NCI-H510A (cell line): ENCODE measurements at regions not wholly inside any gene's neighbourhood (a gene's known extent, or its start where the extent isn't known, plus 50 kb on each side); places are given as distances from the start of the nearest gene placed in this dataset.
"Not testable (repeated sequence)": the region's sequence is repeated elsewhere in the genome, so short reads cannot be mapped to it uniquely, and the experiment has no call there.

ENCODE experiments used
- DNase-seq: peaks from one replicate; lab custom pipeline; 2025; lab: John Stamatoyannopoulos, UW

DNA sequence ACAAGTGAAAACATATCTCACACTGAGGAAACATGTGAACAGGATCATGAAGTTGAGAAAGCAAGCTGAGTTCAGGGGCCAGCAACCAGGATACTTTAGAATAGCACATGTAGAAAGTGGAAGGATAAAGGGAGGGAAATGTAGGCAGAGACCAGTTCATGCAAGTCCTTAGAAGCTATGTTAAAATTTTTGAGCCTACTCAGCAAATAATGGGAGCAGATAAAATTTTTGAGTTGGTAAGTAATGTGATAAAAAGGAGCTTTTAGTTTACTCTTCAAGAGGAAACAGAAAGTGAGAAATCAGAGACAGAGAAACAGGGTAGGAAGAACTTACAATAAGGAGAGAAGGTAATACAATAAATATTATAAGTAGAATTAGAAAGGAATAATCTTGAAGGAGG is 105.6 kb upstream of the ZBTB20 start:
- no peak for DNase-seq

DNA sequence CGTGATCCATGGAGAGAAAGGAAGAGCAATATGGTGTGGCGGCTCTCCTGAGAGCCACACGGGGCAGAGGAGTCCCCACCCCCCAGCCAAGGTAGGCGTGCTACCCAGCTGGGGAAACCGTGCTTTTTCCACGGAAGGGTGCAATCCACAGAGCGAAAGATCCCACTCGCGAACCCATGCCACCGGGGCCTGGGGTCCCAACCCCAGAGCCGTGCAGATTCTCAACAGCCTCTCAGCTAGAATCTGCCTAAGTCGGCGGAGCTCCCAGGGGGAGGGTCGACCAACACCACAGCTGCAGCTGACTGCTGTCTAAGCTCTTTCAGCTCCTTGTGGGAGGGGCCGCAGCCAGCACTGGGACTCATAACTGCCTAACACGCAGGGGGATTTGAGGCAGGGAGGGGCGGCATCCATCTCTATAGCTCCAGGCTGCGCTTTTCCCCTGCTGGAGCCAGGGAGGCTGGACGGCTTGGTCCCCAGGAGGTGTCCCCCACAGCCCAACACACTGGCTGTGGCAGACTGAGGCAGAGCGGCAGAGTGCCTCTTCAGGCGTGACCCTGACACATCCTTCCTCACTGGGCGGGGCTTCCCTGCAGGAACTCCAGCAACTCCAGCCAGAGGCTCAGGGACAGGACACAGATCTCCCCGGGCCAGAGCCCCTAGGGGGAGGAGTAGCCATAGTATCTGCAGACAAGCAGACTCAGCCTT is 107.6 kb upstream of the ZBTB20 start:
- DNase-seq = no peak

DNA sequence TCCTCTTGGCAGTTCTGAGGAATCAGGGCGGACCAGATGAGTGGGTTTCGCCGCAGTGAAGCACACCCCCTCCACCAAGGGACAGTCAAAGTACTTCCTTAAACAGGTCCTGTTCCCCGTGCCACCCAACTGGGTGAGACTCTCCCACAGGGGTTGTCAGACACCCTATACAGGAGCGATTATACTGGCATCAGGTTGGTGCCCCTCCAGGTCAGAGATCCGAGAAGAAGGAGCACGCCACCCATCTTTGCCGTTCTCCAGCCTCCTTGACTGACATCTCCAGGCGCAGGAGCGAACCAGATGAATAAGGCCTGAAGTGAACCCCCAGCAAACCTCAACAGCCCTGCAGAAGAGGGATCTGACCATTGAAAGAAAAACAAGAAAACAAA is 108.1 kb upstream of the ZBTB20 start:
- DNase-seq = no peak

DNA sequence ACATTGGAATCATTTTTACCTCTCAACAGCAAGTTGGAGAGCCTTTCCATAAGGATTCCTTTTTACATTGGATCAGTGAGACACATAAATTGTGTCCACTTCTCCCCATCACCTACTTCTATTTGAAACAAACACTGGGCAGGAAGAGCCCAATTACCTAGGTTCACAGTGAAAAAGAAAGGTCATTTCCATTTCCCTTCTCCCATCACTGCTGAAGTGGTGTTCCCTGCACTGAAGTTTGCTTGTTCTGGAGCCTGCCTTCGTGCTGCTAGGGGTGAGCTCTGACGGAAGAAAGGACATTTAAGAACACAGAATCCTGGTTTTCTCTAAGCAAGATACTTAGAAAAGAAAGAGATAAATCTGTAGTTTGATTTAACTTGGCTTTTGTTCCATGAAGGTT is 123.8 kb upstream of the ZBTB20 start:
- DNase-seq = no peak

DNA sequence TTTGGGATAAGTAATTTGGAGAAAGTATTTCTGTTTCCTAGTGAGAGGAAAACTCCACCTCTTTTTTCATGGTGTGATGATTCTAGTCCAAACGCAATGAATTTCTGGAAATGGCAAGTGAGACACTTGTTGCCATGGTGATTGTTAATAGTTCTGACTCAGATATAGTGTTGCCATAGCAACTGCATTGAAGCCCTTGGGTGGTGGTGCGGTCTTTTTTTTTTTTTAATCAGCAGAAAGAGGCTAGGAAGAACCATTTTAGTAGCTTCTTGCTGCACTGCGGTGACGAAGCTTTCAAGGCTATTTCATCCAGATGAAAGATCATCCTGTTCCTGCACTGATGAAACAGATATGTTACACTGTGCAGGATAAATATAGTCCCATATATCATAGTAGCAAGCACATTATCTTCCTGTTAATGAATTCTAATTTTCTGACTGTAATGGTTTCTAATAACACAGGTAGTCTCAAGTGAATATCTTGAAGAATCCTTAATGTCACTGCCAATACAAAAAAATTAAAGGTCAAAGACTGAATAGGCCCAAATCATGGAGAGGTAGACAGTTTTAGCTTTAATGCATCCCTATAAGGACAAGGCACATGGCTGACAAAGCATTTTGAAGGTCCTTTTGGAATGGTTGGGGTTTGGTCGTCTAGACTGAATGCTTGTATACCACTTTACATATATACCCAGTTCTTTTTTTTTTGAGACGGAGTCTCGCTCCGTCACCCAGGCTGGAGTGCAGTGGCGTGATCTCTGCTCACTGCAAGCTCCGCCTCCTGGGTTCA is 125.1 kb upstream of the ZBTB20 start:
- DNase-seq = no peak

DNA sequence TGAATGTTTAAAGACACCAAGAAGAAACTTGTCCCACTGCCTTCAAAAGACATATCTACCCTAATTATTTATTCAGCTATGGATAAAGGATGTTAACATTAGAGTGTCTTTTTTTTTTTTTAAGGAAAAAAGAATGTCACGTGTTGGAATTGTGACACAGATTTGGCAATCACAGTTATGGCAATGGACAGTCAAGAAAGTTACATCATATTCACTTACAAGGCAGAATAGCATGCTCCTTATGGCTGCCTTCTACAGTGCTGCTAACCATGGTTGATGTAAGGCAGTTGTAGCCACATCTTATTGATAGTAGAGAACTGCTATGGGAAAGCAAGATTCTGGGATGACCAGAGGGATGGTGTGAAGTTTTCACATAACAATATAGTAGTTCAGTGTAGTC is 128.8 kb upstream of the ZBTB20 start:
- DNase-seq = no peak

DNA sequence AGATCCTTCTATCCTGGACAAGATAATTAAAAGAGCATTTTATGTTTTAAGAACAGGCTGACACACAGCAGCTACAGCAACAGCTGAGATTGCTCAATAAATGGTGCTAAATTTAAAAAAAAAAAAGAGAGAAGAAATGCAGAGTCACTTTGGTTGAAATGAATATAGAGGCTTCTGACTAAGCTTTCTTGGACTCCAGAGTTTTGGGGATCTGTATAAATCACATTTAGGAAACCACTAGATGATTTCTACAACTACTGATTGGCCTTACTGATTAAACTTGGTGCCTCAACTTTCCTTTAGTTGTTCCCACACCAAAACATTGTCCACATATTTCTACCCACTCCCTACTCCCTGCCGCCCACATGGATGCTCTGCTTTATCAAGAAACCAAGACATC is 132.9 kb upstream of the ZBTB20 start:
- no peak for DNase-seq

DNA sequence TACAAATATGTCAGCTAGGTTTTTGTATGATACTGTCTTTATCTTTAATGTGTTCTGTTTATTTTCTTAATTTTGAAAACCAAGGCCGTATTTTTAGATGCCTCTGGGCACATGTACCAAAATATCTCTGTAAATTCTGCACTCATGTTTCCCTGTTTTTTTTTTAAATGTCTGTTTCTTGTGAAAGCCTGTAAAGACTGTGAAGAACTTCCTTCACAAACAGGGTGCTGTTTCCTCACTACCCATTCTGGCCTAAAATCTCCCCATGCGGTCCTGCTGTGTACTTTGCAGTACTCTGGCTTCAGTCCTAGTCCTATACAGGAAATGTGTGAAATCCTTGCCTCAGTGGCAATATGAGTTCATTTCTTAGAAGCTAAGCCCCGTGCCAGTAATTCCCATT is 133.4 kb upstream of the ZBTB20 start:
- DNase-seq = no peak

DNA sequence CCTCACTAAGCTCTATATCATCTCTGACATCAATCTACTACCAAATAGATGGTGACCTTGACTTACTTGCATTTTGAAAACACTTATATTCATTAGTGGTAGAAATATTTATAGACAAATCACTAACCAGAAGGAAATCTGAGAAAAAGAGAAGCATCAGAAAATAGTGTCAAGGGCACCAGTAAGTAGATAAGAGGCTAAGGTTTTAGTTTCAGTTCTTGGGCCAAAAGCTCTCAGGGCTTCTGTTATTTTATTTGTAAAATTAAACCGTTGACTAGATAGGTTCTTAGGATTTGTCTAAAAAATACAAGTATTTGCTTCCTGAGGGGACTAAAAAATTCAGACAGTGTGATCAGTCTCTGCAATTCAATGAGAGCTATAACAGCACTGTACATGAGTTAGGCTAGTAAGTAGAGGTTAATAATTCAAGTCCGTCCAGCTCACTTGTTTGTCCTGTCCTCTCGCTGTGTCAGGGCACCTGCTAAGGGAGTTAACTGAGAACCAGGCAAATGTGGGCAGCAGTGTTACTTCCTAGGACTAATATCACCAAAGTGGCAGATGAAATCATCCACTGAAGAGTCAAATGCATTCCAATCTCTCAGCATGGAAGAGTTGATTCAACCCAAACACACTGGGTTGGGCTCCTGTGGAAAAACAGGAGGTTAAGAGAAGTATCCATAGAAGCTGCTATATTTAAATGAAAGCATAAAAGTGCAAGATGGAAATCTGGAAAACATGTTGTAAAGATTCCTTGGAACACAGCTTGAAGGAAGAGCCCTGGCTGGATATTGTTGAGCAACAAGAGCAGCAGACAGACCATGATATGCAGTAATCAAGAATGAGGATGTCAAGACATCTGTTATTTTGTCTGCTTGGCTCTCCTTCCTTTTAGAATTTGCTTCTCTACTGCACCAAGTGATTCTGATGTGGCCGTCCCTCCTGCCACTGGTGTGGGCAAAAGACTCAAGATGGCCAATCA is 134.9 kb upstream of the ZBTB20 start:
- no peak for DNase-seq

DNA sequence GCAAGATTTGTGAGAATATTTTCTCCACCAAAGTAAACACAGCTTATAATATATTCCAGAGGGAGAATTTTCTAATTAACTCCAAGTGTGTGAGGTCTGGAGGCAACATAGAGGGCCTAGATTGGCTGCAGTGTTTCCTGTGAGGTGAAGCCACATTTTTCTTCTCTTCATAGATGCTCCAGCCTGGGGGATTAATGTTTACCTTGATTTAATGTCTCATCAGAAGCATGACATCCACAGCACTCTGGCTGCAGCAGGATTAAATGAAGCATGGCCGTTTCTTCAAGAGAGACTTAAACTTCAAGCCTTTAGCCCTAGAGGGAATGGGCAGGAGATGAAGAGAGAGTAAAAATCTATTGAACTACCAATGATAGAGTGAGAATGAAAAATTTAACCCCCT is 137.9 kb upstream of the ZBTB20 start:
- DNase-seq = no peak

DNA sequence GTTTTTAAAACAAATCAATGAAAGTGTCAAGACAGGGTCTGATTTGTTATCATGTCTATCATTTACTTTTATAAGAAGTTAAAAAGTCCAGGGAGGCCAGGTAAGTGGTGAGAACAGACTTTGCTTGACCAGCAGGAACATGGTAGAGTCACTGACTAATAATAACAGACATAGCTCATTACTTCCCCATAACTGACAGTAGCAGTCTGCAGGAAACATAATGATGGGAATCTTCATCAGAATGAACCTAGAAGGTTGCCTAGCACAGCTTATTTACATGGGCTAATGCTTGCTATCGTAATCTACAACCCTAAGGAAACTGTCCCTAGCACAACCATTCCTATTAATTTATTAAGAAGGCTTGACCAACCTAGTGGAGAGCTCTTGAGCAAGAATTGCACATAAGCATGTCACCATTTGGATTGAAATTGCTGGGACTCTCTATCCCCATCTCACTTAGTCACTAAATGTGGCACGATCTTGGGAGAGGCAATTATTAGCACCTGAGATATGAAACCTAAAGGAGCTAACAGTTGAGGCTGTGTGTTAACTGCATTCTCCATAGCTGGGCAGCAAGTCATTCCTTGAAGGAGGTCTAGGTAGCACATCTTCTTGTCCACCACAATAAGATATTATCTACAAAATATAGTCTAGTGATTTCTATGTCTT is 139.6 kb upstream of the ZBTB20 start:
- DNase-seq = no peak

DNA sequence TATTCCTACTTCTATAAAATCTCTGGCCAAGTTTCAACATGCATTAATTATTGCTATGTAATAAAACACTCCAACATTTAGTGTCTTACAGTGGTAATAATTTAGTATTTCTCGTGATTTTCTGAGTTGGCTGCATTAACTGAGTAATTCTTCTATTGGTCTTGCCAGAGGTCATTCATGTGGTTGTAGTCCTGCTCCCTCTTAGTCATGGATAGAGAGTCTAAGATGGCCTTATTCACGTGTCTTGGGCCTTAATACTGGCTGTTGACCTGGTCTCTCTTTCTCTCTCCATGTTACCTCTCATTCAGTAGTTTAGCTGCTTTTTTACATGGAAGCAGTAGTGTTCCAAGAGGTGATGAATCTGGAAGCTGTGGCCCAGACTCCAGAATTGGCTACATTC is 140.1 kb upstream of the ZBTB20 start:
- DNase-seq = no peak

DNA sequence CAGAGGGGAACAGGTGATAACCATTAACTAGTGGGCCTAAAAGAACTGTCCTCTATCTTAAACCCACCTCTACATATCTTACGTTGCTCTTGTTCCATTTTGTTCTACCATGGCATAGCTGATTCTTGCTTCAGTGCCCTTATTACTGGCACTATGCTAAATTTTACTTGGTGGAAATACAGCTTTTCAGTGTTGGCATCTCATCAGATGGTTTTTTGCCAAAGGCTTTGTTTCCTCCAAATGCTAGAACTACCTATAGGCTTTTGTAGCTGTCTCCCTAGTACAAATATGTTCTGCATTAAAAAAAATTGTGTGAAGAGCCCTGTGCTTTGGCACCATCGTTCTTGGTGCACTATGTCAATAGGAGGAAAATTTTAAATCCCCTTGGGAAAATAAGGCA is 145.0 kb upstream of the ZBTB20 start:
- no peak for DNase-seq

DNA sequence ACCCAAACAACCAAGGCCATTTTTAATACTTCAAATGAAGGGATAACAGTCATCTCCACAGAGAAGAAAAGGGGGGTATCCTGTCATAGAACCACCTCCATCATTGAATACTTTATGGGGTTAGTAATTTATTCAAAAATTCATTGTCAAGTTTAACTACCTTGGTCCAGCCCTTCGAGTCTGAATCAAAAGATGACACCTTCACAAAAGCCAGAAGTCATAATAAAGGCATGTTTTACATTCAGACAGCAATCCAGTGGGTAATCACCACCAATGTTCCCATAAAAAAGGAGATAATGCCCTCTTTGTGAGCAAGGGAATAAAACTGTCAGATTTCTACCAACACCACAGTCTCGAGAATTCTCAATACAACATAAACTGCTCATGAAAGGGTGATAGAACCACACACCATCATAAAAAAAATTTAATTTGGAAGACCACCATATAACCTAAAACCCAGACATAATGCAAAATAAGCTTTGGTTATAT is 145.6 kb upstream of the ZBTB20 start:
- DNase-seq = no peak

DNA sequence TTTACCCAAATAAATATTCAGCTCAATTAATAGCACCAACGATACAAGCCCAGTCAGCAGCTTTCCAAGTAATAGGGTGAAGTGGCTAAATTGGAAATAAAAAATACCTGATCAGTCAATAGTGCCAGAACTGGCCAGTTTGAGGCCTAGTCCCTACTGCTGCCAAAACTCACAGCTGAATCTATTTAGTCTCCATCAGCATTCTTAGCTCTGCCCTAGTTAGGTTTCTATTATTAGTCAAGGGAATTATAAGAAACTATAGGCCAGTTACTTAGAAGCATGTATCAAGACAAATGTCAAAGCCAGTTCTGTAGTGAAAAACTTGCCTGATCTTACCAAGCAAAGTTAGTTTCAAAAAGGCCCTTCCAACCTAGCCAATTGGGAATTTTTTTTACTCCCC is 146.2 kb upstream of the ZBTB20 start:
- DNase-seq = no peak

DNA sequence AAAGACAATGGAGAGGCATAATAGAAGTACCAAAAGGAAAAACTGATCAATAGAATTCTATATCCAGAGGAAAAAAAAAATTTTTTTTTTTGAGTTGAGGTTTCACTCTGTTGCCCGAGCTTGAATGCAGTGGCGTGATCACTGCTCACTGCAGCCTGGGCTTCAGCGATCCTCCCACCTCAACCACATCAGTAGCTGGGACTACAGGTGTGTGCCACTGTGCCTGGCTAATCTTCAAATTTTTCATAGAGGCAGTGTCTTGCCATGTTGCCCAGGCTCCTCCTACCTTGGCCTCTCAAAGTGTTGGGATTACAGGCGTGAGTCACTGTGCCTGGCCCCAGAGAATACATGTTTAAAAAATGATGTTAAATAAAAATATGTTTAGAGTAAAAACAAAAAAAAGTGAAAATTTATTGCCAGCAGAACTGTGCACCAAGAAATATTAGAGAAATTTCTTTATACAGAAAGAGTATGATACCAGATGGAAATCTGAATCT is 154.3 kb upstream of the ZBTB20 start:
- no peak for DNase-seq

DNA sequence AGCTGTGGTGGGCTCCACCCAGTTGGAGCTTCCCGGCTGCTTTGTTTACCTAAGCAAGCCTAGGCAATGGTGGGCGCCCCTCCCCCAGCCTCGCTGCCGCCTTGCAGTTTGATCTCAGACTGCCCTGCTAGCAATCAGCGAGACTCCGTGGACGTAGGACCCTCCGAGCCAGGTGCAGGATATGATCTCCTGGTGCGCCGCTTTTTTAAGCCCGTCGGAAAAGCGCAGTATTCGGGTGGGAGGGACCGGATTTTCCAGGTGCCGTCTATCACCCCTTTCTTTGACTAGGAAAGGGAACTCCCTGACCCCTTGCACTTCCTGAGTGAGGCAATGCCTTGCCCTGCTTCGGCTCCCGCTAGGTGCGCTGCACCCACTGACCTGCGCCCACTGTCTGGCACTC is 170.9 kb upstream of the ZBTB20 start:
- DNase-seq = not testable (repeated sequence)

DNA sequence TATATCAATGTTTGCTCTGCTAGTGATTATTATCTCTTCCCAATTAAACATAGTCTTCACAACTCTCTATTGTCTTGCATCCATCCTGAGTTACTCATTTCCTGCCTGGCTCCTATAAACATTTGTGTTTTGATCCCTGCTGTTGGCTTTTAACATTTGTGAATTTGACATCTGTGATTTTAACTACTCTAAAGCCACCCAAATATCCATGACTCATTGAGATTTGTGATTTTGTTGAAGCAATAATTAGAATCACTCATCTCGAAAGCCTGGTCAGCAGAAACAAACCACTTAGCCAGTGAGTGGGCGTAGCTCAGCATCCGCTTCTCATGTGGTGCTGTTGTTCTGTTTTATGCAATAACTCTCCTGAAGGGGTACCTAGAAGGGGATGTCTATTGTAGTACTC is 174.3 kb upstream of the ZBTB20 start:
- no peak for DNase-seq

DNA sequence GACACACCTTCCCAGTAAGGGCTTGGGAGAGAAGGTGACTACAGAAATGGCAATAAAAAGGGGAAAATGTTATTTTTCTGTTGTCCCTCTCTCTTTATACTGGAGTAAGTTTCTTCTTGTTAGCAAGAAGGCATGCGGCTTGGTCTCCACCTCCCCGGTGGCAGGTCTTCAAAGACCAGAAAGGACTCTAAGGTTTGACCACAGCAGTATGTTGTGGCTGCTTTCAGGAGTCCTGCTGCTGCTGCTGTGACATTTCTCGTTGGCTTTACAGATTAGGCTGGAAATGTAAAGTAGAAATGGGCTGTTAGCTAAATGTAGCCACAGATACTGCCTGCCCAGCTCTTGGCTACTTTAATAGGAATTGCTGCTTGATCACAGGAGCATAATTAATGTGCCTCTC is 175.8 kb upstream of the ZBTB20 start:
- DNase-seq = no peak

DNA sequence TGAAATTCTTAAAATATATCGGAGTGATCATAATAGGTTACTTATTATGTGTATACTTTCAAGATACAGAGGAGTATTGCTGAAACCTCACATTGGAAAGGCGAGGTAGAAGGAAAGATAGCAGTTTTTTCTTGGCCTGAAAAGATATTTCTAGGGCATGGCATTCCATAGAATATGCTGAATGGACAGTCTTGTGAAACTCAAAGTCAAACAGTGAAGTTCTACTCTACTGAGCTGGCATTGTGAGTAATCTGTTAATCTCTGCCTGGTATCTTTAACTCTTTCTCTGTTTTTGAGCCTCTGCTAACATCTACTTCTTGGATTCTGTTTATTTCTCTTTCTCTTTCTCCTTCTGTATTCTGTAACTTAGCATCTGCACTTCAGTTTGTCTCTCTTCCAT is 176.3 kb upstream of the ZBTB20 start:
- DNase-seq = no peak

DNA sequence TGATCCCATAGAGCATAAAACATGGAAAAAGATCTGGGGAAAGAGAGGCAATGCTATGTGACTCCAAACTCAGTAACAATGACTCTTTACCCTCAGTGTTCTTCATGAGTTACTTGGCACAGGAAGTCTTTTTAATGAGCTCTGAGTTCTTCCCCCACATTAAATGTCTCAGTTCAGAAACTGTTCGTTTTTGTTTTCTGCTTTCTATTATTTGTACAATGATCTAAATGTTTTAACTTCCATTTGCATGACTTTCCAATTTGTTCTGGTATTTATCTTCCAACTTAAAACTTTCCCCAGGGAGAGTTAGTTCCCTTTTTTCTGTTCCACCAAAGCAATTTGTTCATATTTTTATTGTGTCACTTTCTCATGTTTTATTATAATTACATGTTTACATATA is 177.0 kb upstream of the ZBTB20 start:
- no peak for DNase-seq

DNA sequence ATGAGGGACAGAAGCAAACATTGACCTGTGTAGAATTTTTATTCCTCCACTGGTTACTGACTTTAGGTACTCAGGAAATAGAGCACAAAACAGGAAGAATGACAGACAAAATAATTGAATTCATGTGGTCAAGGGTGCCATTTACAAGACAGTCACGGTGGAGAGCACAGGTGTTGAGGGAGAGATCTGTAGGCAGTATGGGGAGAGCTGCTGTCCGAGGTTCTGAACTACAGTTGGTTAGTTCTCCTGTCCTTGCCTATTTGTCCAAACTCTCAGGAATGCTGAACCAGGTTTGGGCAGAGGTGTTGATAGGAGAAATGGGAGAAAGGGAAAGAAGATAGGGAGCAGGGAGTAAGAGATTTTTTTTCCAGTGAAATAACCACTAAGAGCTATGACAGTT is 178.5 kb upstream of the ZBTB20 start:
- no peak for DNase-seq
